ENCODE measurements at regions not wholly inside any gene's neighbourhood (a gene's known extent, or its start where the extent isn't known, plus 50 kb on each side); places are given as distances from the start of the nearest gene placed in this dataset.

GRCh38 chr7:81529785-81530184, 240.1 kb downstream of the HGF start:
- no peaks in the 10 kb centered on the region for H3K36me3 Mint-ChIP-seq
- no peaks in the 10 kb centered on the region for H3K27me3 Mint-ChIP-seq
- H3K4me1 Mint-ChIP-seq (ENCODE audit: unreplicated experiment) = no peaks in the 10 kb centered on the region
- no peak for DNase-seq (ENCODE audit: extremely low spot score, unreplicated experiment)
- no peak overlapping the region for H3K4me3 Mint-ChIP-seq
- TF ChIP-seq CTCF (conservative IDR thresholded peaks at IDR 0.05) = no peak
- no peak overlapping the region for H3K27ac Mint-ChIP-seq
- H3K9me3 Mint-ChIP-seq = no peaks in the 10 kb centered on the region

GRCh38 chr7:81527651-81528050, 242.2 kb downstream of the HGF start:
- no peak overlapping the region for H3K4me3 Mint-ChIP-seq
- H3K27ac Mint-ChIP-seq = no peak overlapping the region
- no peaks in the 10 kb centered on the region for H3K36me3 Mint-ChIP-seq
- H3K4me1 Mint-ChIP-seq (ENCODE audit: unreplicated experiment) = no peaks in the 10 kb centered on the region
- H3K27me3 Mint-ChIP-seq = no peaks in the 10 kb centered on the region
- DNase-seq (ENCODE audit: extremely low spot score, unreplicated experiment) = no peak
- no peak for TF ChIP-seq CTCF (conservative IDR thresholded peaks at IDR 0.05)
- no peaks in the 10 kb centered on the region for H3K9me3 Mint-ChIP-seq

DNA sequence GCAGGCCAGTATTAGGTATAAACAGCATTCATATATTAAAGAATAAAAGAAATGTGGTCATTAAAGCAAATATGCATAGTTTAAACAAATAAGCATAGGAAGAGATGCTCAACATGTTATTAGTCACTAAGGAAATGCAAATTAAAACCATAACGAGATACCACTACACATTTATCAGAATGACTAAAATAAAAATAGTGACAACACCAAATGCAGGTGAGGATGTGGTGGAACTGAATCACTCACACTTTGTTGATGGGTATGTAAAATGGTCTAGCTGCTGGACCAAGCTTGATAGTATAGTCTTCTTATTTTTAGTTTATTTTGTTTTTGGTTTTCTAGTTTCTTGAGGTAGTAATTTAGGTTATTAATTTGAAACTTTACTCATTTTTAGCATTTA, 242.9 kb downstream of the HGF start:
- TF ChIP-seq CTCF (conservative IDR thresholded peaks at IDR 0.05) = no peak
- Mint-ChIP-seq H3K9me3 (no peaks in the 10 kb centered on the region), H3K4me1 (ENCODE audit: unreplicated experiment) (no peaks in the 10 kb centered on the region), H3K4me3 (no peak overlapping the region), H3K27me3 (no peaks in the 10 kb centered on the region), H3K27ac (no peak overlapping the region), H3K36me3 (no peaks in the 10 kb centered on the region)
- DNase-seq (ENCODE audit: extremely low spot score, unreplicated experiment) = no peak

DNA sequence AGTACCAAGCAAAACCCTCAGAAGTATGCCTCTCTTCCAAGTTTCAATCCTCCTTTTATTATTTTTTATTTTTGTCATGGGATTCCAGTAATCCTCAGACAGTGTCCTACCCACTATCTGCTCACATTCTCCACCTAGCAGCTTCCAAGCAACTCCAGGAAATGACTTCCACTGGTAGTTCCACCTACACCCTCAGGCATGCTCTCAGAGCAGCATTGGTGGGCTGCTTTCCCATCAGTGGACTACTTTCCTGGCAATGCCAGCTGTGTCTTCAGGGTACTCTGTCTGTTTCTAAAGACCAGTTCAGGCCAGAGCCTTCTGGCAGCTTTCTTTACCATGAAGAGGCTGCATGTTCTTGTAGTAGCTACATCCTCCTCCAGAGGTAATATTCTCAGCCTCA, 244.0 kb downstream of the HGF start:
- no peaks in the 10 kb centered on the region for H3K9me3 Mint-ChIP-seq
- no peaks in the 10 kb centered on the region for H3K27me3 Mint-ChIP-seq
- no peak overlapping the region for H3K4me3 Mint-ChIP-seq
- H3K36me3 Mint-ChIP-seq = no peaks in the 10 kb centered on the region
- TF ChIP-seq CTCF (conservative IDR thresholded peaks at IDR 0.05) = no peak
- H3K27ac Mint-ChIP-seq = no peak overlapping the region
- DNase-seq (ENCODE audit: extremely low spot score, unreplicated experiment) = no peak
- H3K4me1 Mint-ChIP-seq (ENCODE audit: unreplicated experiment) = no peaks in the 10 kb centered on the region

- no peaks in the 10 kb centered on the region for H3K36me3 Mint-ChIP-seq
- no peak overlapping the region for H3K4me3 Mint-ChIP-seq
- no peaks in the 10 kb centered on the region for H3K9me3 Mint-ChIP-seq
- no peak overlapping the region for H3K27ac Mint-ChIP-seq
- no peaks in the 10 kb centered on the region for H3K4me1 Mint-ChIP-seq (ENCODE audit: unreplicated experiment)
- no peak for TF ChIP-seq CTCF (conservative IDR thresholded peaks at IDR 0.05)
- no peak for DNase-seq (ENCODE audit: extremely low spot score, unreplicated experiment)
- H3K27me3 Mint-ChIP-seq = no peaks in the 10 kb centered on the region
Observed at GRCh38 chr7:81519886-81520285, 250.0 kb downstream of the HGF start.

DNA sequence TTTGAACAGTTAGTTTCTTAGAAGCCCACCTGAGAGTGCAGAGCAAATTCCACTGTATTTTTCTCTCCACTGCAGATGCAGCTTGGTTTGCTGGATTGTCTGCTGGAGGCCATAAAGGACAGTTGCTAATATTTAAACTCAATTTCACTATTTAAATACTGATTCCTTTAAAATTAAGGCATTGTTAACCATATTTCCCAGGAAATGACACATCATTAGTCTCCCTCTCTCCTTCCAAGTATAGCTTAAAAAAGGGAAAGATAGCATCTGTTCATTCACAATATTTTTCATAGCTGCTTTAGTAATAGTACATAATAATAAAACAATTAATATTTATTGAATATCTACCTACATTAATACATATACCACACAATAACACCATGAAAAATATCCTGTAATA, 252.9 kb downstream of the HGF start:
- H3K4me1 Mint-ChIP-seq (ENCODE audit: unreplicated experiment) = no peaks in the 10 kb centered on the region
- DNase-seq (ENCODE audit: extremely low spot score, unreplicated experiment) = no peak
- no peak overlapping the region for H3K4me3 Mint-ChIP-seq
- no peaks in the 10 kb centered on the region for H3K27me3 Mint-ChIP-seq
- no peaks in the 10 kb centered on the region for H3K36me3 Mint-ChIP-seq
- H3K27ac Mint-ChIP-seq = no peak overlapping the region
- H3K9me3 Mint-ChIP-seq = no peaks in the 10 kb centered on the region
- no peak for TF ChIP-seq CTCF (conservative IDR thresholded peaks at IDR 0.05)

All from type B pancreatic cell (in vitro differentiated cells).